HUES64 (cell line): ENCODE measurements at regions not wholly inside any gene's neighbourhood (a gene's known extent, or its start where the extent isn't known, plus 50 kb on each side); places are given as distances from the start of the nearest gene placed in this dataset.
A peak's percentile ranks its signal among the peaks of the same experiment; 100 is the strongest.

Experiments
- H3K27ac ChIP-seq: 2 replicates; pipeline ENCODE4 v1.7.0; 2013; ENCODE audit warnings: low read depth, low read length, inconsistent platforms
- H3K27me3 ChIP-seq: 2 replicates; pipeline ENCODE4 v1.6.1; 2013; ENCODE audit warnings: mild to moderate bottlenecking, low read length; ENCODE audit not compliant: insufficient read depth
- H3K36me3 ChIP-seq: 2 replicates; pipeline ENCODE4 v1.6.1; 2013; ENCODE audit warnings: mild to moderate bottlenecking, low read length; ENCODE audit not compliant: insufficient read depth
- H3K4me1 ChIP-seq: 2 replicates; pipeline ENCODE4 v1.6.1; 2013; ENCODE audit warnings: mild to moderate bottlenecking, low read length, moderate library complexity; ENCODE audit not compliant: insufficient read depth
- H3K4me3 ChIP-seq: 2 replicates; pipeline ENCODE4 v1.5.1; 2013; ENCODE audit warnings: mild to moderate bottlenecking, low read length, moderate library complexity
- H3K9ac ChIP-seq: 2 replicates; pipeline ENCODE4 v1.6.1; 2013; ENCODE audit warnings: mild to moderate bottlenecking, low read depth, low read length
- H3K9me3 ChIP-seq: 2 replicates; pipeline ENCODE4 v1.6.1; 2013; ENCODE audit warnings: low read depth, low read length; ENCODE audit not compliant: insufficient read depth
- WGBS: fragments of 150-250, 120-280 bp; methylation state at CpG from one replicate; pipeline ENCODE4 v1.1.7; 2013; ENCODE audit warnings: missing lambda C conversion rate; 5-methylcytosine and 5-hydroxymethylcytosine counted together

DNA sequence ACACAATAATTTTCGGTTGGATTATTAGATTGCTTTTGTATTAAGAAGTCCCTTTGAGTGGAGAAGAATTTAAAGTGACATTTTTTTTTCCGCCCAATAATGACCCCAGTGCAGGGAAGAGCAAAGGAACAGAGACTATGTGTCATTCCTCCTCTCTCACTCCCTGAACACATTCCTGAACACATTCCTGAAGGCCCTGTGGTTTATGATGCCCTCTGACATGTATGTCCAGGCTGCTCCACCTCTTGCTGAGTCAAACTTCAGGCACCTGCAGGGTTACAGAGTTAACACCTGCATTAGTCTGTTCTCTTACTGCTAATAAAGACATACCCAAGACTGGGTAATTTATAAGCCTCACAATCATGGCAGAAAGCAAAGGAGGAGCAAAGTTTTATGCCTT, 704.0 kb upstream of the LRRN3 start:
- Histone ChIP-seq H3K9ac (no peak overlapping the region), H3K36me3 (no peaks in the 10 kb centered on the region), H3K4me3 (no peak overlapping the region), H3K4me1 (peaks cover 59% of the 10 kb centered on the region), H3K9me3 (no peaks in the 10 kb centered on the region), H3K27ac (no peak overlapping the region), H3K27me3 (no peaks in the 10 kb centered on the region)
- 47% methylated on average over 2 of the region's 2 CpGs for WGBS

DNA sequence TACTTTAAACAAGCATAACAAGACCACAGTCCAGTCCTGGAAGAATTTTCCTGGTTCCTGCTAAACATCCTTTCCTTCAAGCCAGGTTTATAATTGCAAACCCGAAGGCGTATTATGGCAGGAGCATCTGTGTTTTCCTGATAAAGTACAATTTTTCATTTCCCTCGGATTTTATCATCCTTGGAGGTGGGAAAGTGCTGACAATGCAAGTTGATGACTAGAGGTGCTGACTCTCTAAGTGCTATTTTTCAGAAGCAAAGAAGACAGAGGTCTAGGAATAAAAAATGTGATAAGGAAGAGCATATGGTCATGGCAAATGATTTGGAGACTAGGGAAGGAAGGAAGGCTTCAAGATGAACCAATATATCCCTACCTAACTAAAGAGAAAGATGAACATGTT, 703.2 kb upstream of the LRRN3 start:
- WGBS = 96% methylated on average over 3 of the region's 3 CpGs
- Histone ChIP-seq H3K27me3 (no peaks in the 10 kb centered on the region), H3K4me1 (peaks cover 56% of the 10 kb centered on the region), H3K4me3 (no peak overlapping the region), H3K9ac (no peak overlapping the region), H3K36me3 (no peaks in the 10 kb centered on the region), H3K27ac (no peak overlapping the region), H3K9me3 (no peaks in the 10 kb centered on the region)

DNA sequence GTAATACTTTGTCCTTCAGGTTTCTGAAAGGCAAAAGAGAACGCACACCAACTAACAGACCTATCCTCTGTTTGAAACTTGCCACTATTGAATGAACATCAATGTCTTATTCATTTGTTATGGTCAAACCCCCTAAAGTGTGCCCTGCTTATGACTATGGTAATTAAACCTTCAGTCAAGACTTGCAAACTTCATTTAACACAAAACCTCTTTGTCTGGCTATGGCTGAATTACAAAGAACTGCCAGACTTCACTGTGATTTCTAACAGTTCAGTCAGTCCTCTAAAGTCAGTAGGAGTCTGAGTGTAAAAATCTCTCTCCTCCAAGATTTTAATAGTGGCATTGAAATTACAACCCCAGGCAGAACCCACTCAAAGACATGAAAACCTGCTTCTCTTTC, 702.5 kb upstream of the LRRN3 start:
- 68% methylated on average over 1 of the region's 1 CpG for WGBS
- peaks cover 49% of the 10 kb centered on the region for H3K4me1 ChIP-seq
- no peaks in the 10 kb centered on the region for H3K9me3 ChIP-seq
- H3K36me3 ChIP-seq = no peaks in the 10 kb centered on the region
- H3K4me3 ChIP-seq = no peak overlapping the region
- H3K27me3 ChIP-seq = no peaks in the 10 kb centered on the region
- no peak overlapping the region for H3K9ac ChIP-seq
- peak overlapping the region; percentile 55; the same call in 1 of the 2 replicates for H3K27ac ChIP-seq

DNA sequence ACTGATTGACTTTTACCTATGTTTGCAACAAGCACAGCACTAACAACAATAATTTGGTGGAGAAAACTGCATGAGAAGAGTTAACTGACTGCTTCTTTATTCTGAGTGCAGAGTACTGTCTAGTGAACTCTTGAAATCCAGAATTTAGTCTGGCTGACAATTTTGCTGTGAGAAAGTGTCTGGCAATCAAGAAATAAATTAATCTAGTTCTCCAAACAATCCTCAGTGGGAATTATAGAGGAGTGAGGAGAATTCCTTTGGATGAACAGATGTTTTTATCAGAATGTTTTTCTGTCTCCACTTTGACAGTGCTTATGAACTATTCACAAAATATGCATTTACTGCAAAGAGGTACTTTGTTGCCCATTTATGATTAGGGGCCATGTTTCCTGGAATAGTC, 694.9 kb upstream of the LRRN3 start:
- Histone ChIP-seq H3K27me3 (no peaks in the 10 kb centered on the region), H3K4me3 (no peak overlapping the region), H3K9ac (no peak overlapping the region), H3K36me3 (no peaks in the 10 kb centered on the region), H3K4me1 (no peaks in the 10 kb centered on the region), H3K9me3 (no peaks in the 10 kb centered on the region), H3K27ac (no peak overlapping the region)

GRCh38 chr7:110397927-110398660, 692.8 kb upstream of the LRRN3 start:
- no peaks in the 10 kb centered on the region for H3K9me3 ChIP-seq
- H3K9ac ChIP-seq = no peak overlapping the region
- no peaks in the 10 kb centered on the region for H3K27me3 ChIP-seq
- no peaks in the 10 kb centered on the region for H3K4me1 ChIP-seq
- no peak overlapping the region for H3K4me3 ChIP-seq
- no peak overlapping the region for H3K27ac ChIP-seq
- H3K36me3 ChIP-seq = no peaks in the 10 kb centered on the region
- 94% methylated on average over 3 of the region's 6 CpGs for WGBS

DNA sequence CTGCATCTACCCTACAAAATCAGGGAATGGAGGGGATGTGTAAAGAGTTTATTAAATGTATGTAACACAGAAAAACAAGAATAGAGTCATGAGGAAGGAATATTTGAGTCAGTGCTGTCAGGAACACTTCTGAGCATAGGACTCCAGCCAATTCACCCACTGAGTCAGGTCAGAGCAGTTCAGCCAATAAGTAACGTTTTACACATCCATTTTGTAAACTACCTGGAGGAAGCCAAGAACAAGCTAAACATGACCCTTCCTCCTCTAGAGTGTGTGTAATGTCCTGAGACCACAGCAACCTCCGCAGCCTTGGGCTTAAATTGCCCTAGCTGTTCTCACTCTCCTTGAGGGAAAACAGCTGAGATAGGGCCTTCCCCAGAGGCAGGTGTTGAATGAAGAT, 691.5 kb upstream of the LRRN3 start:
- H3K9me3 ChIP-seq = no peaks in the 10 kb centered on the region
- no peak overlapping the region for H3K27ac ChIP-seq
- no peaks in the 10 kb centered on the region for H3K4me1 ChIP-seq
- no peaks in the 10 kb centered on the region for H3K36me3 ChIP-seq
- no peaks in the 10 kb centered on the region for H3K27me3 ChIP-seq
- WGBS = 94% methylated on average over 2 of the region's 2 CpGs
- H3K4me3 ChIP-seq = no peak overlapping the region
- no peak overlapping the region for H3K9ac ChIP-seq

- Histone ChIP-seq H3K4me3 (no peak overlapping the region), H3K36me3 (no peaks in the 10 kb centered on the region), H3K27ac (no peak overlapping the region), H3K9ac (no peak overlapping the region), H3K4me1 (no peaks in the 10 kb centered on the region), H3K27me3 (no peaks in the 10 kb centered on the region), H3K9me3 (no peaks in the 10 kb centered on the region)
- 100% methylated on average over 2 of the region's 2 CpGs for WGBS
These were observed 690.5 kb upstream of the LRRN3 start for GRCh38 chr7:110400411-110400810.

DNA sequence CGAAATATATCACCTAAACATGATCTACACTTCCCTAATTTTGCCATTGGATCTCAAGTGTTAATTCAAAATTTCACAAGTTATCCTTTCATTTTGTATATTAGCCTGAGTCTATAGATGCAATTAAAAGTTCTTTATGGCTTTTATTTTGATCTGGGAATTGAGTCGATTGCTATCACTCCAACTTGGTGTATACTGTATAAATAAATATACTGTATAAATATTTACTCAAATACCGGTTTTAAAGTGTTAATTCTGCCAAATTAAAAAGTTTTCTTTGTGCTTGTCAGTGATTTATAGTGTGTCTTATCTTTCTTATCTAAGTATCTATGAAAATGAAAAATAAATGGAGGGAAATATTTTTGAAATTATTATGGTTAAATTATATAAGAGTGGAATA, 683.7 kb upstream of the LRRN3 start:
- Histone ChIP-seq H3K27ac (no peak overlapping the region), H3K4me1 (no peaks in the 10 kb centered on the region), H3K27me3 (no peaks in the 10 kb centered on the region), H3K9ac (no peak overlapping the region), H3K4me3 (no peak overlapping the region), H3K36me3 (no peaks in the 10 kb centered on the region), H3K9me3 (no peaks in the 10 kb centered on the region)
- 93% methylated on average over 1 of the region's 3 CpGs for WGBS

- Histone ChIP-seq H3K27ac (no peak overlapping the region), H3K9ac (no peak overlapping the region), H3K4me1 (no peaks in the 10 kb centered on the region), H3K9me3 (no peaks in the 10 kb centered on the region), H3K4me3 (no peak overlapping the region), H3K27me3 (no peaks in the 10 kb centered on the region), H3K36me3 (no peaks in the 10 kb centered on the region)
- no CpG with 5 or more reads among the region's 1 CpG for WGBS
These were observed 683.2 kb upstream of the LRRN3 start for GRCh38 chr7:110407706-110408105.

DNA sequence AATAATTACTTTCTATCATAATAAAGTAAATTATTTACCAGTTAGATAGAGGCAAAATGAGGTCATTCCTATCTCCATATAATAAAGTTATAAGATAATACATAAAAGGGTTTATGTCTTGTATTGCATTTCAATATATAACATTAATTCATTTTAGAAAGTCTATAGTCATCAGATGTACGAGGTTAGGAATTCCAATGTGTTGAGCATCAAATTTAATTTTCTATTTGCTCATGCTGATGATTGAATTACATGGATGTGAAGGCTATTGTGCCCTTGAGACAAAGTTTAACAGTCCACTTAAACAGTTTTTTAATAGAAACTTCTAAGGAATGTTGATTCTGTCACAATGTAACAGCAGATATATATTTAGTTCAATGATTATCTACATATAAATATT, 678.3 kb upstream of the LRRN3 start:
- no peaks in the 10 kb centered on the region for H3K36me3 ChIP-seq
- no peaks in the 10 kb centered on the region for H3K27me3 ChIP-seq
- no peaks in the 10 kb centered on the region for H3K9me3 ChIP-seq
- no peaks in the 10 kb centered on the region for H3K4me1 ChIP-seq
- no peak overlapping the region for H3K4me3 ChIP-seq
- H3K9ac ChIP-seq = no peak overlapping the region
- WGBS = 78% methylated on average over 1 of the region's 1 CpG
- no peak overlapping the region for H3K27ac ChIP-seq

- Histone ChIP-seq H3K9ac (no peak overlapping the region), H3K27me3 (no peaks in the 10 kb centered on the region), H3K9me3 (no peaks in the 10 kb centered on the region), H3K27ac (no peak overlapping the region), H3K4me3 (no peak overlapping the region), H3K36me3 (no peaks in the 10 kb centered on the region), H3K4me1 (no peaks in the 10 kb centered on the region)
These were observed 677.9 kb upstream of the LRRN3 start for GRCh38 chr7:110413038-110413437.

GRCh38 chr7:110417611-110418010, 673.3 kb upstream of the LRRN3 start:
- Histone ChIP-seq H3K9me3 (no peaks in the 10 kb centered on the region), H3K9ac (no peak overlapping the region), H3K36me3 (no peaks in the 10 kb centered on the region), H3K27me3 (no peaks in the 10 kb centered on the region), H3K4me1 (0 out of 2 replicates have a peak, but pooled peaks cover 4% of the 10 kb centered on the region), H3K27ac (no peak overlapping the region), H3K4me3 (no peak overlapping the region)
- WGBS = 81% methylated on average over 1 of the region's 2 CpGs
